HEK293 (cell line): ENCODE measurements at regions not wholly inside any gene's neighbourhood (a gene's known extent, or its start where the extent isn't known, plus 50 kb on each side); places are given as distances from the start of the nearest gene placed in this dataset.

Source experiments
- CTCF ChIA-PET: fragments of 350-600 bp; formaldehyde crosslinking; extraction: SDS; loops from one replicate; lab custom pipeline; 2021; ENCODE audit warnings: antibody characterized with exemption; lab: Yijun Ruan, JAX
- POLR2A ChIA-PET: fragments of 300-600 bp; formaldehyde crosslinking; extraction: SDS; loops from one replicate; lab custom pipeline; 2020; ENCODE audit warnings: antibody characterized with exemption, inconsistent platforms; lab: Yijun Ruan, JAX
- H3K27ac ChIP-seq: fragments of 200-500 bp; sonication (Bioruptor generic); 2 replicates; pipeline ENCODE4 v1.5.1; 2014; ENCODE audit warnings: low read depth, low read length, control low read depth, inconsistent platforms; ENCODE audit errors: extremely low read depth
- H3K36me3 ChIP-seq, 2 experiments: fragments of 200-500 bp in 1 of 2; sonication (Bioruptor generic) in 1 of 2; 1 replicate in 1 of 2; 2 replicates in 1 of 2; pipeline ENCODE4 v1.5.1; 2014 to 2017; ENCODE audit warnings: inconsistent platforms in 2 of 2, low read length in 2 of 2; ENCODE audit not compliant: control insufficient read depth in 2 of 2, insufficient read depth in 1 of 2
- H3K4me1 ChIP-seq: fragments of 200-500 bp; sonication (Bioruptor generic); 2 replicates; pipeline ENCODE4 v1.5.1; 2014; ENCODE audit warnings: mild to moderate bottlenecking, low read length, inconsistent platforms; ENCODE audit not compliant: control insufficient read depth, insufficient read depth
- H3K4me3 ChIP-seq: 2 replicates; pipeline ENCODE4 v1.5.1; 2011; ENCODE audit warnings: low read depth, mild to moderate bottlenecking, control low read depth, low read length, moderate library complexity
- H3K9me3 ChIP-seq: fragments of 200-500 bp; sonication (Bioruptor generic); 2 replicates; pipeline ENCODE4 v1.5.1; 2014; ENCODE audit warnings: low read depth, low read length, inconsistent platforms; ENCODE audit not compliant: control insufficient read depth, insufficient read depth
- IKZF3 ChIP-seq: fragments of 450-650 bp; IDR thresholded peaks from 2 replicates; pipeline ENCODE4 v1.5.0; 2018; ENCODE audit warnings: missing biosample characterization, mild to moderate bottlenecking, missing genetic modification characterization, moderate library complexity
- KLF1 ChIP-seq: fragments of 450-650 bp; formaldehyde crosslinking; IDR thresholded peaks from 2 replicates; pipeline ENCODE4 v1.5.1; 2016; ENCODE audit warnings: missing biosample characterization, missing genetic modification characterization
- ZNF140 ChIP-seq: fragments of 450-650 bp; formaldehyde crosslinking; IDR thresholded peaks from 2 replicates; pipeline ENCODE4 v1.5.1; 2016; ENCODE audit warnings: missing biosample characterization, missing genetic modification characterization
- ZNF211 ChIP-seq: fragments of 450-650 bp; formaldehyde crosslinking; IDR thresholded peaks from 2 replicates; pipeline ENCODE4 v1.5.1; 2016; ENCODE audit warnings: low read depth, missing biosample characterization, missing genetic modification characterization
- ZNF350 ChIP-seq: fragments of 450-650 bp; formaldehyde crosslinking; IDR thresholded peaks from 2 replicates; pipeline ENCODE4 v1.5.0; 2017; ENCODE audit warnings: missing biosample characterization, mild to moderate bottlenecking, missing genetic modification characterization
- ZNF48 ChIP-seq: fragments of 450-650 bp; formaldehyde crosslinking; IDR thresholded peaks from 2 replicates; pipeline ENCODE4 v1.5.1; 2016; ENCODE audit warnings: missing biosample characterization, missing genetic modification characterization
- ZNF561 ChIP-seq: fragments of 450-650 bp; IDR thresholded peaks from 2 replicates; pipeline ENCODE4 v1.5.1; 2018; ENCODE audit warnings: missing biosample characterization, missing genetic modification characterization, borderline replicate concordance
- ZNF768 ChIP-seq: fragments of 450-650 bp; formaldehyde crosslinking; IDR thresholded peaks from 2 replicates; pipeline ENCODE4 v1.5.1; 2018; ENCODE audit warnings: missing biosample characterization, mild to moderate bottlenecking, missing genetic modification characterization
- ZSCAN23 ChIP-seq: fragments of 450-650 bp; formaldehyde crosslinking; IDR thresholded peaks from 2 replicates; pipeline ENCODE4 v1.5.1; 2016; ENCODE audit warnings: missing biosample characterization, missing genetic modification characterization
- TF ChIP-seq, protein P1 (sequence below): fragments of 450-650 bp; formaldehyde crosslinking; IDR thresholded peaks from 2 replicates; pipeline ENCODE4 v1.5.1; 2016; ENCODE audit warnings: missing biosample characterization, missing genetic modification characterization, borderline replicate concordance
- TF ChIP-seq, protein P2 (sequence below): fragments of 450-650 bp; formaldehyde crosslinking; IDR thresholded peaks from 2 replicates; pipeline ENCODE4 v1.5.1; 2016; ENCODE audit warnings: missing biosample characterization, missing genetic modification characterization
- TF ChIP-seq, protein P3 (sequence below): fragments of 450-650 bp; formaldehyde crosslinking; conservative IDR thresholded peaks from 2 replicates; pipeline ENCODE4 v1.5.1; 2016; ENCODE audit warnings: low read depth, missing biosample characterization, missing genetic modification characterization
- TF ChIP-seq, protein P4 (sequence below): fragments of 450-650 bp; formaldehyde crosslinking; IDR thresholded peaks from 2 replicates; pipeline ENCODE4 v1.5.1; 2016; ENCODE audit warnings: missing biosample characterization, missing genetic modification characterization
- TF ChIP-seq, protein P5 (sequence below): fragments of 450-650 bp; formaldehyde crosslinking; IDR thresholded peaks from 2 replicates; pipeline ENCODE4 v1.5.1; 2016; ENCODE audit warnings: missing biosample characterization, missing genetic modification characterization

DNA sequence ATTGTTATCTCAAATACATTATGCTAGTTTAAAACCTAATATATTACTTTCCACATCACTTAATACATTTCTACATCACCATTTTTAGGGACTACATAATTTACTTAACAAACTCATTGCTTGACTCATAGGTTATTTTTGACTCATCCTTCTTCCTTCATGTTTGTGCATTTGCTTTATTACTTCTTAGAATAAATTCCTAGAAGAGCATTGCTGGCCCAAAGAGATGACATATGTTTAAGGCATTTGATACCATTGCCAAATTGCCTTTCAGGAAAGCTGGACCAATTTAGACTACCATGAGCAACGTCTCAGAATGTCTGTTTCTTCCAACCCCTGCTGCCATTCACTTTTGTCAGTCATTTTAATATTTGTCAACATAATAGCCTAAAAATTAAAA lies 905.8 kb downstream of the IGSF11 start:
- CTCF ChIA-PET = interaction anchor here (0.6 kb wide), 1 partner anchor 209 kb away, joined by 3 read pairs; no protein-coding TSS in a partner anchor
- TF ChIP-seq, protein P1, sequence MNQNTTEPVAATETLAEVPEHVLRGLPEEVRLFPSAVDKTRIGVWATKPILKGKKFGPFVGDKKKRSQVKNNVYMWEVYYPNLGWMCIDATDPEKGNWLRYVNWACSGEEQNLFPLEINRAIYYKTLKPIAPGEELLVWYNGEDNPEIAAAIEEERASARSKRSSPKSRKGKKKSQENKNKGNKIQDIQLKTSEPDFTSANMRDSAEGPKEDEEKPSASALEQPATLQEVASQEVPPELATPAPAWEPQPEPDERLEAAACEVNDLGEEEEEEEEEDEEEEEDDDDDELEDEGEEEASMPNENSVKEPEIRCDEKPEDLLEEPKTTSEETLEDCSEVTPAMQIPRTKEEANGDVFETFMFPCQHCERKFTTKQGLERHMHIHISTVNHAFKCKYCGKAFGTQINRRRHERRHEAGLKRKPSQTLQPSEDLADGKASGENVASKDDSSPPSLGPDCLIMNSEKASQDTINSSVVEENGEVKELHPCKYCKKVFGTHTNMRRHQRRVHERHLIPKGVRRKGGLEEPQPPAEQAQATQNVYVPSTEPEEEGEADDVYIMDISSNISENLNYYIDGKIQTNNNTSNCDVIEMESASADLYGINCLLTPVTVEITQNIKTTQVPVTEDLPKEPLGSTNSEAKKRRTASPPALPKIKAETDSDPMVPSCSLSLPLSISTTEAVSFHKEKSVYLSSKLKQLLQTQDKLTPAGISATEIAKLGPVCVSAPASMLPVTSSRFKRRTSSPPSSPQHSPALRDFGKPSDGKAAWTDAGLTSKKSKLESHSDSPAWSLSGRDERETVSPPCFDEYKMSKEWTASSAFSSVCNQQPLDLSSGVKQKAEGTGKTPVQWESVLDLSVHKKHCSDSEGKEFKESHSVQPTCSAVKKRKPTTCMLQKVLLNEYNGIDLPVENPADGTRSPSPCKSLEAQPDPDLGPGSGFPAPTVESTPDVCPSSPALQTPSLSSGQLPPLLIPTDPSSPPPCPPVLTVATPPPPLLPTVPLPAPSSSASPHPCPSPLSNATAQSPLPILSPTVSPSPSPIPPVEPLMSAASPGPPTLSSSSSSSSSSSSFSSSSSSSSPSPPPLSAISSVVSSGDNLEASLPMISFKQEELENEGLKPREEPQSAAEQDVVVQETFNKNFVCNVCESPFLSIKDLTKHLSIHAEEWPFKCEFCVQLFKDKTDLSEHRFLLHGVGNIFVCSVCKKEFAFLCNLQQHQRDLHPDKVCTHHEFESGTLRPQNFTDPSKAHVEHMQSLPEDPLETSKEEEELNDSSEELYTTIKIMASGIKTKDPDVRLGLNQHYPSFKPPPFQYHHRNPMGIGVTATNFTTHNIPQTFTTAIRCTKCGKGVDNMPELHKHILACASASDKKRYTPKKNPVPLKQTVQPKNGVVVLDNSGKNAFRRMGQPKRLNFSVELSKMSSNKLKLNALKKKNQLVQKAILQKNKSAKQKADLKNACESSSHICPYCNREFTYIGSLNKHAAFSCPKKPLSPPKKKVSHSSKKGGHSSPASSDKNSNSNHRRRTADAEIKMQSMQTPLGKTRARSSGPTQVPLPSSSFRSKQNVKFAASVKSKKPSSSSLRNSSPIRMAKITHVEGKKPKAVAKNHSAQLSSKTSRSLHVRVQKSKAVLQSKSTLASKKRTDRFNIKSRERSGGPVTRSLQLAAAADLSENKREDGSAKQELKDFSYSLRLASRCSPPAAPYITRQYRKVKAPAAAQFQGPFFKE = no peak
- TF ChIP-seq ZSCAN23 (tag by site-specific recombination) (no peak), ZNF350 (tag by site-specific recombination) (no peak), IKZF3 (tag by site-specific recombination) (no peak)
- TF ChIP-seq, protein P2, sequence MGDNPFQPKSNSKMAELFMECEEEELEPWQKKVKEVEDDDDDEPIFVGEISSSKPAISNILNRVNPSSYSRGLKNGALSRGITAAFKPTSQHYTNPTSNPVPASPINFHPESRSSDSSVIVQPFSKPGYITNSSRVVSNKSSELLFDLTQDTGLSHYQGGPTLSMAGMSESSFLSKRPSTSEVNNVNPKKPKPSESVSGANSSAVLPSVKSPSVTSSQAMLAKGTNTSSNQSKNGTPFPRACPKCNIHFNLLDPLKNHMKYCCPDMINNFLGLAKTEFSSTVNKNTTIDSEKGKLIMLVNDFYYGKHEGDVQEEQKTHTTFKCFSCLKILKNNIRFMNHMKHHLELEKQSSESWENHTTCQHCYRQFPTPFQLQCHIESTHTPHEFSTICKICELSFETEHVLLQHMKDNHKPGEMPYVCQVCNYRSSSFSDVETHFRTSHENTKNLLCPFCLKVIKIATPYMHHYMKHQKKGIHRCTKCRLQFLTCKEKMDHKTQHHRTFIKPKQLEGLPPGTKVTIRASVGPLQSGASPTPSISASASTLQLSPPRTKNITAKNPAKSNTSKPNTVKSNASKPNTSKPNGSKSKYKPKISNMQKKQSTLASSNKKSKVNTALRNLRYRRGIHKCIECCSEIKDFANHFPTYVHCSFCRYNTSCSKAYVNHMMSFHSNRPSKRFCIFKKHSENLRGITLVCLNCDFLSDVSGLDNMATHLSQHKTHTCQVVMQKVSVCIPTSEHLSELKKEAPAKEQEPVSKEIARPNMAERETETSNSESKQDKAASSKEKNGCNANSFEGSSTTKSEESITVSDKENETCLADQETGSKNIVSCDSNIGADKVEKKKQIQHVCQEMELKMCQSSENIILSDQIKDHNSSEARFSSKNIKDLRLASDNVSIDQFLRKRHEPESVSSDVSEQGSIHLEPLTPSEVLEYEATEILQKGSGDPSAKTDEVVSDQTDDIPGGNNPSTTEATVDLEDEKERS (tag by site-specific recombination) = no peak
- TF ChIP-seq, protein P3, sequence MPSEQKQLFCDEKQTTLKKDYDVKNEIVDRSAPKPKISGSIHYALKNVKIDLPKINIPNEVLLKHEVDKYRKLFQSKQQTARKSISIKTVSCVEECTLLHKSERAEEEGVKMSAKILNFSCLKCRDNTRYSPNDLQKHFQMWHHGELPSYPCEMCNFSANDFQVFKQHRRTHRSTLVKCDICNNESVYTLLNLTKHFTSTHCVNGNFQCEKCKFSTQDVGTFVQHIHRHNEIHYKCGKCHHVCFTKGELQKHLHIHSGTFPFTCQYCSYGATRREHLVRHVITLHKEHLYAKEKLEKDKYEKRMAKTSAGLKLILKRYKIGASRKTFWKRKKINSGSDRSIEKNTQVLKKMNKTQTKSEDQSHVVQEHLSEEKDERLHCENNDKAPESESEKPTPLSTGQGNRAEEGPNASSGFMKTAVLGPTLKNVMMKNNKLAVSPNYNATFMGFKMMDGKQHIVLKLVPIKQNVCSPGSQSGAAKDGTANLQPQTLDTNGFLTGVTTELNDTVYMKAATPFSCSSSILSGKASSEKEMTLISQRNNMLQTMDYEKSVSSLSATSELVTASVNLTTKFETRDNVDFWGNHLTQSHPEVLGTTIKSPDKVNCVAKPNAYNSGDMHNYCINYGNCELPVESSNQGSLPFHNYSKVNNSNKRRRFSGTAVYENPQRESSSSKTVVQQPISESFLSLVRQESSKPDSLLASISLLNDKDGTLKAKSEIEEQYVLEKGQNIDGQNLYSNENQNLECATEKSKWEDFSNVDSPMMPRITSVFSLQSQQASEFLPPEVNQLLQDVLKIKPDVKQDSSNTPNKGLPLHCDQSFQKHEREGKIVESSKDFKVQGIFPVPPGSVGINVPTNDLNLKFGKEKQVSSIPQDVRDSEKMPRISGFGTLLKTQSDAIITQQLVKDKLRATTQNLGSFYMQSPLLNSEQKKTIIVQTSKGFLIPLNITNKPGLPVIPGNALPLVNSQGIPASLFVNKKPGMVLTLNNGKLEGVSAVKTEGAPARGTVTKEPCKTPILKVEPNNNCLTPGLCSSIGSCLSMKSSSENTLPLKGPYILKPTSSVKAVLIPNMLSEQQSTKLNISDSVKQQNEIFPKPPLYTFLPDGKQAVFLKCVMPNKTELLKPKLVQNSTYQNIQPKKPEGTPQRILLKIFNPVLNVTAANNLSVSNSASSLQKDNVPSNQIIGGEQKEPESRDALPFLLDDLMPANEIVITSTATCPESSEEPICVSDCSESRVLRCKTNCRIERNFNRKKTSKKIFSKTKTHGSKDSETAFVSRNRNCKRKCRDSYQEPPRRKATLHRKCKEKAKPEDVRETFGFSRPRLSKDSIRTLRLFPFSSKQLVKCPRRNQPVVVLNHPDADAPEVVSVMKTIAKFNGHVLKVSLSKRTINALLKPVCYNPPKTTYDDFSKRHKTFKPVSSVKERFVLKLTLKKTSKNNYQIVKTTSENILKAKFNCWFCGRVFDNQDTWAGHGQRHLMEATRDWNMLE (tag by site-specific recombination) = no peak
- H3K36me3 ChIP-seq = no peaks in the 10 kb centered on the region
- no peak overlapping the region for H3K4me3 ChIP-seq
- POLR2A ChIA-PET = no interaction called here
- no peak overlapping the region for H3K27ac ChIP-seq
- no peaks in the 10 kb centered on the region for H3K9me3 ChIP-seq
- H3K4me1 ChIP-seq = no peaks in the 10 kb centered on the region

DNA sequence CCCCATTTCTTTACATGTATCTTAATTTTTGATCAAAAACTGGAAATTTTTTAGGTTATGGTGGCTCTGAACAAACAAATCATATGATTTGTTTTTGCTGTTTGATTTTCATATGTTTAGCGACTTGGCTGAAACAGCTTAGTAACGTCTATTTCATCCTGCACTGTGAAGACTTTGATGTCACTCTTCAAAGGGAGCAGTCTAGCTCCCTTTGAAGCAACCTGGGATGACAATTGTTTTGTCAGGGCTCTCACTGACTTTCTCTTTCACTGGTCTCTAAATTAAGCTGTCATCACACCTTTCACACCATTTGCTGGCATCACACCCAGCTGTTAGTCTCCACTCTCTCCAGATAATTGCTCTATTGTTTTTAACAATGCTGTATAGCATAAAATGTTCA lies 896.9 kb downstream of the IGSF11 start:
- no peak overlapping the region for H3K27ac ChIP-seq
- H3K4me3 ChIP-seq = no peak overlapping the region
- CTCF ChIA-PET = no interaction called here
- TF ChIP-seq ZNF48 (tag by site-specific recombination) (no peak), ZNF561 (tag by site-specific recombination) (no peak), ZNF211 (tag by site-specific recombination) (no peak), ZNF768 (no peak), ZNF140 (tag by site-specific recombination) (no peak), KLF1 (tag by site-specific recombination) (no peak)
- TF ChIP-seq, protein P4, sequence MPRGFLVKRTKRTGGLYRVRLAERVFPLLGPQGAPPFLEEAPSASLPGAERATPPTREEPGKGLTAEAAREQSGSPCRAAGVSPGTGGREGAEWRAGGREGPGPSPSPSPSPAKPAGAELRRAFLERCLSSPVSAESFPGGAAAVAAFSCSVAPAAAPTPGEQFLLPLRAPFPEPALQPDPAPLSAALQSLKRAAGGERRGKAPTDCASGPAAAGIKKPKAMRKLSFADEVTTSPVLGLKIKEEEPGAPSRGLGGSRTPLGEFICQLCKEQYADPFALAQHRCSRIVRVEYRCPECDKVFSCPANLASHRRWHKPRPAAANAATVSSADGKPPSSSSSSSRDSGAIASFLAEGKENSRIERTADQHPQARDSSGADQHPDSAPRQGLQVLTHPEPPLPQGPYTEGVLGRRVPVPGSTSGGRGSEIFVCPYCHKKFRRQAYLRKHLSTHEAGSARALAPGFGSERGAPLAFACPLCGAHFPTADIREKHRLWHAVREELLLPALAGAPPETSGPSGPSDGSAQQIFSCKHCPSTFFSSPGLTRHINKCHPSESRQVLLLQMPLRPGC (tag by site-specific recombination) = no peak
- TF ChIP-seq, protein P5, sequence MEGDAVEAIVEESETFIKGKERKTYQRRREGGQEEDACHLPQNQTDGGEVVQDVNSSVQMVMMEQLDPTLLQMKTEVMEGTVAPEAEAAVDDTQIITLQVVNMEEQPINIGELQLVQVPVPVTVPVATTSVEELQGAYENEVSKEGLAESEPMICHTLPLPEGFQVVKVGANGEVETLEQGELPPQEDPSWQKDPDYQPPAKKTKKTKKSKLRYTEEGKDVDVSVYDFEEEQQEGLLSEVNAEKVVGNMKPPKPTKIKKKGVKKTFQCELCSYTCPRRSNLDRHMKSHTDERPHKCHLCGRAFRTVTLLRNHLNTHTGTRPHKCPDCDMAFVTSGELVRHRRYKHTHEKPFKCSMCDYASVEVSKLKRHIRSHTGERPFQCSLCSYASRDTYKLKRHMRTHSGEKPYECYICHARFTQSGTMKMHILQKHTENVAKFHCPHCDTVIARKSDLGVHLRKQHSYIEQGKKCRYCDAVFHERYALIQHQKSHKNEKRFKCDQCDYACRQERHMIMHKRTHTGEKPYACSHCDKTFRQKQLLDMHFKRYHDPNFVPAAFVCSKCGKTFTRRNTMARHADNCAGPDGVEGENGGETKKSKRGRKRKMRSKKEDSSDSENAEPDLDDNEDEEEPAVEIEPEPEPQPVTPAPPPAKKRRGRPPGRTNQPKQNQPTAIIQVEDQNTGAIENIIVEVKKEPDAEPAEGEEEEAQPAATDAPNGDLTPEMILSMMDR (tag by site-specific recombination) = no peak
- TF ChIP-seq, all 188 proteins: peak for 0
- POLR2A ChIA-PET = no interaction called here
- Histone ChIP-seq H3K9me3 (no peaks in the 10 kb centered on the region), H3K36me3 (no peaks in the 10 kb centered on the region), H3K4me1 (no peaks in the 10 kb centered on the region)
